Loucy (cell line): ENCODE measurements at regions not wholly inside any gene's neighbourhood (a gene's known extent, or its start where the extent isn't known, plus 50 kb on each side); places are given as distances from the start of the nearest gene placed in this dataset.
"Not testable (repeated sequence)": the region's sequence is repeated elsewhere in the genome, so short reads cannot be mapped to it uniquely, and the experiment has no call there.

ENCODE experiments used
- EZH2phosphoT487 ChIP-seq: fragments of 200-600 bp; IDR thresholded peaks from 2 replicates; pipeline ENCODE4 v1.6.1; 2018; ENCODE audit warnings: antibody characterized with exemption, mild to moderate bottlenecking, moderate library complexity, borderline replicate concordance
- TF ChIP-seq, protein P1 (sequence below): fragments of 200-600 bp; sonication (generic); conservative IDR thresholded peaks from 2 replicates; pipeline ENCODE4 v1.5.1; 2014; ENCODE audit warnings: mild to moderate bottlenecking, antibody characterized with exemption, low read length

GRCh38 chr9:24180572-24180971, 354.5 kb upstream of the ELAVL2 start:
- TF ChIP-seq, protein P1, sequence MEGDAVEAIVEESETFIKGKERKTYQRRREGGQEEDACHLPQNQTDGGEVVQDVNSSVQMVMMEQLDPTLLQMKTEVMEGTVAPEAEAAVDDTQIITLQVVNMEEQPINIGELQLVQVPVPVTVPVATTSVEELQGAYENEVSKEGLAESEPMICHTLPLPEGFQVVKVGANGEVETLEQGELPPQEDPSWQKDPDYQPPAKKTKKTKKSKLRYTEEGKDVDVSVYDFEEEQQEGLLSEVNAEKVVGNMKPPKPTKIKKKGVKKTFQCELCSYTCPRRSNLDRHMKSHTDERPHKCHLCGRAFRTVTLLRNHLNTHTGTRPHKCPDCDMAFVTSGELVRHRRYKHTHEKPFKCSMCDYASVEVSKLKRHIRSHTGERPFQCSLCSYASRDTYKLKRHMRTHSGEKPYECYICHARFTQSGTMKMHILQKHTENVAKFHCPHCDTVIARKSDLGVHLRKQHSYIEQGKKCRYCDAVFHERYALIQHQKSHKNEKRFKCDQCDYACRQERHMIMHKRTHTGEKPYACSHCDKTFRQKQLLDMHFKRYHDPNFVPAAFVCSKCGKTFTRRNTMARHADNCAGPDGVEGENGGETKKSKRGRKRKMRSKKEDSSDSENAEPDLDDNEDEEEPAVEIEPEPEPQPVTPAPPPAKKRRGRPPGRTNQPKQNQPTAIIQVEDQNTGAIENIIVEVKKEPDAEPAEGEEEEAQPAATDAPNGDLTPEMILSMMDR = not testable (repeated sequence)
- TF ChIP-seq EZH2phosphoT487 = not testable (repeated sequence)
